ENCODE measurements at regions not wholly inside any gene's neighbourhood (a gene's known extent, or its start where the extent isn't known, plus 50 kb on each side); places are given as distances from the start of the nearest gene placed in this dataset.

- Histone ChIP-seq H3K36me3 (no peaks in the 10 kb centered on the region), H3K4me3 (no peak overlapping the region), H3K27ac (no peak overlapping the region), H3K9me3 (no peaks in the 10 kb centered on the region), H3K4me1 (no peaks in the 10 kb centered on the region), H3K27me3 (no peaks in the 10 kb centered on the region)
- WGBS, 2 donors = 80 to 84% methylated on average over 18 of the region's 18 CpGs
- DNase-seq = peak in 1 of 6 donors; percentile 9
- FAIRE-seq = no peak
- ATAC-seq = no peak
- intact Hi-C loops (cut with DNase I) = no loop called here
- TF ChIP-seq CTCF (IDR thresholded peaks at IDR 0.05) = no peak
Measured at GRCh38 chr20:30985386-30985785, 272.1 kb upstream of the DEFB115 start.
